ENCODE measurements at regions not wholly inside any gene's neighbourhood (a gene's known extent, or its start where the extent isn't known, plus 50 kb on each side); places are given as distances from the start of the nearest gene placed in this dataset.

- no peak overlapping the region for H3K4me2 ChIP-seq (ENCODE audit: insufficient read depth, low read length)
- CTCF ChIA-PET = interaction anchor here (1.0 to 1.1 kb wide), 2 partner anchors 12 to 201 kb away, joined by 3 read pairs; no protein-coding TSS in a partner anchor
Observed at GRCh38 chr4:126799971-126800574, 832.7 kb upstream of the INTU start.

More at GRCh38 chr4:126799971-126800574, 832.7 kb upstream of the INTU start:
- dilution Hi-C loops (cut with MboI; ENCODE audit: extremely low pct_ligation_motif_present, low sequenced_read_pairs) (no loop called here), intact Hi-C loops (cut with micrococcal nuclease) (no loop called here)
- Histone ChIP-seq H4K20me1 (replicated peaks; ENCODE audit: control insufficient read depth, extremely low read depth, insufficient read depth, low read length) (no peaks in the 10 kb centered on the region), H3K36me3 (ENCODE audit: control insufficient read depth in 2 of 2, extremely low read depth in 1 of 2, insufficient read depth in 2 of 2, low read length in 2 of 2) (no peaks in the 10 kb centered on the region), H3K9me1 (replicated peaks; ENCODE audit: control insufficient read depth, extremely low read depth, insufficient read depth, low read length) (no peaks in the 10 kb centered on the region), H2AFZ (ENCODE audit: low read depth, low read length) (no peak overlapping the region), H3K27me3 (ENCODE audit: control insufficient read depth in 2 of 2, insufficient read depth in 2 of 2, low read length in 2 of 2) (no peaks in the 10 kb centered on the region), H3K27ac (ENCODE audit: insufficient read depth, low read depth, low read length) (no peak overlapping the region), H3K9ac (replicated peaks; ENCODE audit: extremely low read depth, insufficient read depth, low read length) (no peak overlapping the region), H3K9me3 (replicated peaks; ENCODE audit: control insufficient read depth, insufficient read depth, low read length) (no peaks in the 10 kb centered on the region), H3K79me2 (ENCODE audit: control insufficient read depth, insufficient read depth, low read length) (no peaks in the 10 kb centered on the region), H3K4me1 (ENCODE audit: control insufficient read depth, extremely low read depth, insufficient read depth, low read length) (no peaks in the 10 kb centered on the region), H3K4me3 (replicated peaks in 1 of 3; ENCODE audit: insufficient read depth in 1 of 3, low read depth in 1 of 3, low read length in 3 of 3) (no peak overlapping the region)
- FAIRE-seq = no peak
- BruUV-seq (replicated peaks) = no TSS peak
- TF ChIP-seq FOS (IDR thresholded peaks at IDR 0.05; ENCODE audit: borderline replicate concordance, insufficient read depth, low read length) = no peak
- no peak for TF ChIP-seq GATA2 (IDR thresholded peaks at IDR 0.05; ENCODE audit: insufficient read depth, insufficient read length, low read depth, low read length)
- TF ChIP-seq, protein P1, sequence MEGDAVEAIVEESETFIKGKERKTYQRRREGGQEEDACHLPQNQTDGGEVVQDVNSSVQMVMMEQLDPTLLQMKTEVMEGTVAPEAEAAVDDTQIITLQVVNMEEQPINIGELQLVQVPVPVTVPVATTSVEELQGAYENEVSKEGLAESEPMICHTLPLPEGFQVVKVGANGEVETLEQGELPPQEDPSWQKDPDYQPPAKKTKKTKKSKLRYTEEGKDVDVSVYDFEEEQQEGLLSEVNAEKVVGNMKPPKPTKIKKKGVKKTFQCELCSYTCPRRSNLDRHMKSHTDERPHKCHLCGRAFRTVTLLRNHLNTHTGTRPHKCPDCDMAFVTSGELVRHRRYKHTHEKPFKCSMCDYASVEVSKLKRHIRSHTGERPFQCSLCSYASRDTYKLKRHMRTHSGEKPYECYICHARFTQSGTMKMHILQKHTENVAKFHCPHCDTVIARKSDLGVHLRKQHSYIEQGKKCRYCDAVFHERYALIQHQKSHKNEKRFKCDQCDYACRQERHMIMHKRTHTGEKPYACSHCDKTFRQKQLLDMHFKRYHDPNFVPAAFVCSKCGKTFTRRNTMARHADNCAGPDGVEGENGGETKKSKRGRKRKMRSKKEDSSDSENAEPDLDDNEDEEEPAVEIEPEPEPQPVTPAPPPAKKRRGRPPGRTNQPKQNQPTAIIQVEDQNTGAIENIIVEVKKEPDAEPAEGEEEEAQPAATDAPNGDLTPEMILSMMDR (IDR thresholded peaks at IDR 0.05; ENCODE audit: extremely low read depth in 1 of 2, insufficient read depth in 1 of 2, low read depth in 1 of 2, low read length in 2 of 2) = no peak
- TF ChIP-seq MYC (IDR thresholded peaks at IDR 0.05; ENCODE audit: low read depth, low read length) = no peak
- TF ChIP-seq, protein P2, sequence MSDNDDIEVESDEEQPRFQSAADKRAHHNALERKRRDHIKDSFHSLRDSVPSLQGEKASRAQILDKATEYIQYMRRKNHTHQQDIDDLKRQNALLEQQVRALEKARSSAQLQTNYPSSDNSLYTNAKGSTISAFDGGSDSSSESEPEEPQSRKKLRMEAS (IDR thresholded peaks at IDR 0.05; ENCODE audit: insufficient read depth, insufficient read length) = no peak
- no peak for TF ChIP-seq EZH2 (IDR thresholded peaks at IDR 0.05; ENCODE audit: borderline replicate concordance, low read depth, low read length, severe bottlenecking)
- no peak for TF ChIP-seq JUN (IDR thresholded peaks at IDR 0.05; ENCODE audit: borderline replicate concordance, insufficient read depth, insufficient read length, low read depth)
- no peak for TF ChIP-seq POLR2AphosphoS5 (IDR thresholded peaks at IDR 0.05; ENCODE audit: insufficient read depth, low read depth, low read length)
- TF ChIP-seq POLR2A (IDR thresholded peaks at IDR 0.05; ENCODE audit: low read depth, low read length) = no peak
- DNase-seq (ENCODE audit: low read depth, low spot score) = peak; percentile 29
- POLR2A ChIA-PET = no interaction called here
